B cell (primary cell): ENCODE measurements at regions not wholly inside any gene's neighbourhood (a gene's known extent, or its start where the extent isn't known, plus 50 kb on each side); places are given as distances from the start of the nearest gene placed in this dataset.

ENCODE experiments used
- ATAC-seq: fragments of 200-7000 bp; cut with Tn5 transposase; one replicate; pipeline ENCODE4 v1.10.0; 2021; ENCODE audit warnings: low read depth, mild to moderate bottlenecking, moderate number of reproducible peaks, moderate library complexity
- CTCF ChIA-PET: fragments of 350-600 bp; sonication (Branson Sonifier 250); formaldehyde crosslinking; loops from one replicate; lab custom pipeline; 2021; ENCODE audit warnings: antibody characterized with exemption, inconsistent platforms; lab: Charles Lee
- POLR2A ChIA-PET: fragments of 350-600 bp; sonication (Branson Sonifier 250); formaldehyde crosslinking; loops from one replicate; lab custom pipeline; 2021; ENCODE audit warnings: antibody characterized with exemption; lab: Charles Lee
- DNase-seq: peaks from one replicate; pipeline ENCODE4 v3.0.0; 2013
- H2AFZ ChIP-seq: 2 replicates; pipeline ENCODE4 v1.6.1; 2012; ENCODE audit warnings: mild to moderate bottlenecking, low read depth, low read length; ENCODE audit not compliant: insufficient read depth, poor library complexity, severe bottlenecking
- H3K27ac ChIP-seq, 2 donors: 1 replicate in 1 of 2; 2 replicates in 1 of 2; pipeline ENCODE4 v1.5.1; 2012 to 2013; ENCODE audit warnings: low read length in 2 of 2, mild to moderate bottlenecking in 2 of 2, moderate library complexity in 1 of 2
- H3K27me3 ChIP-seq, 4 experiments: fragments of 200-600 bp in 1 of 4; sonication (generic) in 1 of 4; replicated peaks in 1 of 4; 1 replicate in 2 of 4; 2 replicates in 2 of 4; pipeline versions ENCODE4 v1.6.1 to v1.7.0; 2013 to 2016; ENCODE audit warnings: low read length in 3 of 4, mild to moderate bottlenecking in 2 of 4, mixed read lengths in 1 of 4, moderate library complexity in 1 of 4; ENCODE audit not compliant: insufficient read depth in 4 of 4, control insufficient read depth in 3 of 4; ENCODE audit errors: control extremely low read depth in 1 of 4
- H3K36me3 ChIP-seq, 2 experiments: replicated peaks in 1 of 2; 1 replicate in 1 of 2; 2 replicates in 1 of 2; pipeline versions ENCODE4 v1.6.1 to v1.7.1; 2013; ENCODE audit warnings: low read length in 1 of 2; ENCODE audit not compliant: insufficient read depth in 2 of 2, control insufficient read depth in 1 of 2; ENCODE audit errors: control extremely low read depth in 1 of 2, extremely low read depth in 1 of 2
- H3K4me1 ChIP-seq, 2 donors: fragments of 200-600 bp in 1 of 2; sonication (generic) in 1 of 2; 1 replicate in 1 of 2; 2 replicates in 1 of 2; pipeline versions ENCODE4 v1.5.1 to v1.6.1; 2013 to 2017; ENCODE audit warnings: low read length in 2 of 2; ENCODE audit not compliant: control insufficient read depth in 2 of 2, insufficient read depth in 2 of 2
- H3K4me2 ChIP-seq: replicated peaks from 2 replicates; pipeline ENCODE3; 2012; ENCODE audit warnings: mild to moderate bottlenecking, low read depth, low read length; ENCODE audit not compliant: poor library complexity, severe bottlenecking
- H3K4me3 ChIP-seq, 5 experiments: fragments of 200-600 bp in 1 of 5; sonication (generic) in 1 of 5; 1 replicate in 3 of 5; 2 replicates in 2 of 5; pipeline versions ENCODE4 v1.5.1 to v1.7.0; 2011 to 2016; ENCODE audit warnings: low read length in 4 of 5, mild to moderate bottlenecking in 4 of 5, low read depth in 2 of 5, control low read depth in 1 of 5, moderate library complexity in 1 of 5; ENCODE audit not compliant: insufficient read depth in 1 of 5; ENCODE audit errors: control extremely low read depth in 1 of 5, extremely low read depth in 1 of 5
- H3K79me2 ChIP-seq: fragments of 200-600 bp; sonication (generic); one replicate; pipeline ENCODE4 v1.6.0; 2016; ENCODE audit warnings: low read length; ENCODE audit not compliant: control insufficient read depth, insufficient read depth
- H3K9ac ChIP-seq: fragments of 200-600 bp; sonication (generic); 2 replicates; pipeline ENCODE4 v1.6.1; 2017; ENCODE audit warnings: mild to moderate bottlenecking, low read length, moderate library complexity
- H3K9me3 ChIP-seq, 3 donors: one replicate each; pipeline versions ENCODE4 v1.6.1 to v1.7.1; 2013; ENCODE audit warnings: low read length in 2 of 3; ENCODE audit not compliant: control insufficient read depth in 2 of 3, insufficient read depth in 1 of 3; ENCODE audit errors: control extremely low read depth in 1 of 3
- H4K20me1 ChIP-seq: 2 replicates; pipeline ENCODE4 v1.6.0; 2012; ENCODE audit warnings: mild to moderate bottlenecking, low read length; ENCODE audit not compliant: insufficient read depth, control insufficient read depth, poor library complexity, severe bottlenecking
- H3K27ac Mint-ChIP-seq: one replicate; pipeline ENCODE4 v1.8.0; 2021; ENCODE audit warnings: mixed read lengths
- H3K27me3 Mint-ChIP-seq: one replicate; pipeline ENCODE4 v1.8.0; 2021; ENCODE audit warnings: mixed read lengths
- H3K4me1 Mint-ChIP-seq: one replicate; pipeline ENCODE4 v1.8.0; 2021; ENCODE audit warnings: mixed read lengths
- H3K4me3 Mint-ChIP-seq: one replicate; pipeline ENCODE4 v1.8.0; 2021; ENCODE audit warnings: mixed read lengths
- H3K9me3 Mint-ChIP-seq: one replicate; pipeline ENCODE4 v1.8.0; 2022; ENCODE audit warnings: mixed read lengths; ENCODE audit not compliant: insufficient read depth
- CTCF ChIP-seq: fragments of 200-600 bp; IDR thresholded peaks from one replicate; pipeline ENCODE4 v1.8.0; 2022; ENCODE audit warnings: antibody characterized with exemption, mild to moderate bottlenecking
- EZH2 ChIP-seq: IDR thresholded peaks from 2 replicates; pipeline ENCODE4 v1.6.1; 2012; ENCODE audit warnings: borderline replicate concordance, low read depth, mild to moderate bottlenecking, moderate library complexity, low read length; ENCODE audit not compliant: insufficient read depth, poor library complexity, severe bottlenecking
- WGBS: methylation state at CpG from one replicate; pipeline ENCODE4 v1.1.5; 2013; ENCODE audit warnings: missing lambda C conversion rate; ENCODE audit not compliant: insufficient coverage; 5-methylcytosine and 5-hydroxymethylcytosine counted together
- intact Hi-C: fragments of 100-400 bp; cut with micrococcal nuclease; formaldehyde crosslinking; loops from one replicate; pipeline ENCODE4 v1.10.0; 2022

GRCh38 chr7:382043-382400, 92.1 kb downstream of the FOXL3 start:
- ChIA-PET POLR2A (no interaction called here), CTCF (interaction anchor here (0.6 kb wide), 1 partner anchor 66 kb away, joined by 3 read pairs; no protein-coding TSS in a partner anchor)
- Mint-ChIP-seq H3K27ac (peak overlapping the region; percentile 60), H3K4me1 (peaks cover 29% of the 10 kb centered on the region), H3K27me3 (peaks cover 3% of the 10 kb centered on the region), H3K9me3 (peaks cover 9% of the 10 kb centered on the region), H3K4me3 (peak overlapping the region; percentile 61)
- TF ChIP-seq EZH2 (no peak), CTCF (no peak)
- no peak overlapping the region for H3K4me3 ChIP-seq
- H4K20me1 ChIP-seq: no peaks in the 10 kb centered on the region
- H3K4me2 ChIP-seq: peak overlapping the region; percentile 72
- H3K9ac ChIP-seq: peak overlapping the region; percentile 4
- ATAC-seq: no peak
- no peaks in the 10 kb centered on the region for H3K36me3 ChIP-seq
- peaks cover 0 to 49% (median 14%) of the 10 kb centered on the region in 3 donors for H3K9me3 ChIP-seq
- WGBS: 22% methylated on average over 4 of the region's 5 CpGs
- H3K79me2 ChIP-seq: no peaks in the 10 kb centered on the region
- peak overlapping the region in 1 of 2 donors; percentile 37 for H3K27ac ChIP-seq
- intact Hi-C loops: no loop called here
- peak overlapping the region; percentile 32 for H2AFZ ChIP-seq
- H3K4me1 ChIP-seq: peaks cover 33 to 36% of the 10 kb centered on the region in 2 donors
- no peak for DNase-seq
- H3K27me3 ChIP-seq: peaks cover 0 to 2% (median 0%) of the 10 kb centered on the region in 4 experiments

GRCh38 chr7:386385-386784, 96.4 kb downstream of the FOXL3 start:
- Histone ChIP-seq H3K36me3 (no peaks in the 10 kb centered on the region), H4K20me1 (no peaks in the 10 kb centered on the region), H3K4me1 (peaks cover 11% of the 10 kb centered on the region in 2 donors), H3K79me2 (no peaks in the 10 kb centered on the region), H3K4me2 (no peak overlapping the region), H3K4me3 (no peak overlapping the region), H3K27me3 (no peaks in the 10 kb centered on the region), H2AFZ (no peak overlapping the region), H3K27ac (no peak overlapping the region), H3K9me3 (peaks cover 0 to 59% (median 14%) of the 10 kb centered on the region in 3 donors), H3K9ac (no peak overlapping the region)
- intact Hi-C loops: no loop called here
- ChIA-PET POLR2A (no interaction called here), CTCF (no interaction called here)
- H3K4me3 Mint-ChIP-seq: no peak overlapping the region
- ATAC-seq (no peak), DNase-seq (no peak)
- peaks cover 12% of the 10 kb centered on the region for H3K4me1 Mint-ChIP-seq
- TF ChIP-seq EZH2 (no peak), CTCF (no peak)
- no peak overlapping the region for H3K27ac Mint-ChIP-seq
- H3K9me3 Mint-ChIP-seq: peaks cover 9% of the 10 kb centered on the region
- WGBS: 93% methylated on average over 10 of the region's 11 CpGs
- H3K27me3 Mint-ChIP-seq: no peaks in the 10 kb centered on the region
